Osteoblast (primary cell): ENCODE measurements at regions not wholly inside any gene's neighbourhood (a gene's known extent, or its start where the extent isn't known, plus 50 kb on each side); places are given as distances from the start of the nearest gene placed in this dataset.

ENCODE experiments used
- DNase-seq: peaks from one replicate; pipeline ENCODE4 v3.0.0; 2011; ENCODE audit warnings: low spot score, mixed read lengths; ENCODE audit not compliant: insufficient read length; ENCODE audit errors: missing footprints
- H2AFZ ChIP-seq: 2 replicates; pipeline ENCODE4 v1.6.0; 2011; ENCODE audit warnings: mild to moderate bottlenecking, low read length
- H3K27ac ChIP-seq: 2 replicates; pipeline ENCODE4 v1.5.1; 2011; ENCODE audit warnings: mild to moderate bottlenecking, low read depth, low read length, moderate library complexity
- H3K27me3 ChIP-seq: 2 replicates; pipeline ENCODE4 v1.6.0; 2012; ENCODE audit warnings: mild to moderate bottlenecking, control low read depth, inconsistent platforms, low read length, moderate library complexity; ENCODE audit not compliant: insufficient read depth
- H3K36me3 ChIP-seq: 2 replicates; pipeline ENCODE4 v1.5.1; 2011; ENCODE audit warnings: mild to moderate bottlenecking, low read length, control low read depth, moderate library complexity; ENCODE audit not compliant: insufficient read depth
- H3K4me1 ChIP-seq: 2 replicates; pipeline ENCODE4 v1.5.1; 2011; ENCODE audit warnings: mild to moderate bottlenecking, low read length, control low read depth, moderate library complexity; ENCODE audit not compliant: insufficient read depth
- H3K4me2 ChIP-seq: 2 replicates; pipeline ENCODE4 v1.6.0; 2011; ENCODE audit warnings: mild to moderate bottlenecking, low read length; ENCODE audit not compliant: insufficient read depth
- H3K4me3 ChIP-seq: fragments of 200-600 bp; sonication (generic); 3 replicates; pipeline ENCODE4 v1.5.1; 2012; ENCODE audit warnings: mild to moderate bottlenecking, low read length, inconsistent platforms; ENCODE audit not compliant: insufficient read depth
- H3K79me2 ChIP-seq: 2 replicates; pipeline ENCODE4 v1.6.0; 2012; ENCODE audit warnings: mild to moderate bottlenecking, low read length, control low read depth, inconsistent platforms; ENCODE audit not compliant: insufficient read depth
- H3K9me3 ChIP-seq: 2 replicates; pipeline ENCODE4 v1.5.1; 2011; ENCODE audit warnings: low read depth, low read length, control low read depth
- H4K20me1 ChIP-seq: 2 replicates; pipeline ENCODE4 v1.6.0; 2012; ENCODE audit warnings: mild to moderate bottlenecking, low read length, control low read depth; ENCODE audit not compliant: insufficient read depth
- TF ChIP-seq, protein P1 (sequence below): IDR thresholded peaks from 2 replicates; pipeline ENCODE4 v1.5.1; 2011; ENCODE audit warnings: mild to moderate bottlenecking, low read depth, low read length, moderate library complexity; ENCODE audit errors: extremely low read depth

GRCh38 chr3:146948186-146948585 lies 343.0 kb upstream of the PLSCR5 start:
- Histone ChIP-seq H3K4me2 (no peak overlapping the region), H3K27ac (no peak overlapping the region), H2AFZ (no peak overlapping the region), H3K9me3 (no peaks in the 10 kb centered on the region), H3K36me3 (no peaks in the 10 kb centered on the region), H3K79me2 (no peaks in the 10 kb centered on the region), H4K20me1 (no peaks in the 10 kb centered on the region), H3K27me3 (peaks cover 21% of the 10 kb centered on the region), H3K4me3 (no peak overlapping the region), H3K4me1 (peaks cover under 1% of the 10 kb centered on the region)
- TF ChIP-seq, protein P1, sequence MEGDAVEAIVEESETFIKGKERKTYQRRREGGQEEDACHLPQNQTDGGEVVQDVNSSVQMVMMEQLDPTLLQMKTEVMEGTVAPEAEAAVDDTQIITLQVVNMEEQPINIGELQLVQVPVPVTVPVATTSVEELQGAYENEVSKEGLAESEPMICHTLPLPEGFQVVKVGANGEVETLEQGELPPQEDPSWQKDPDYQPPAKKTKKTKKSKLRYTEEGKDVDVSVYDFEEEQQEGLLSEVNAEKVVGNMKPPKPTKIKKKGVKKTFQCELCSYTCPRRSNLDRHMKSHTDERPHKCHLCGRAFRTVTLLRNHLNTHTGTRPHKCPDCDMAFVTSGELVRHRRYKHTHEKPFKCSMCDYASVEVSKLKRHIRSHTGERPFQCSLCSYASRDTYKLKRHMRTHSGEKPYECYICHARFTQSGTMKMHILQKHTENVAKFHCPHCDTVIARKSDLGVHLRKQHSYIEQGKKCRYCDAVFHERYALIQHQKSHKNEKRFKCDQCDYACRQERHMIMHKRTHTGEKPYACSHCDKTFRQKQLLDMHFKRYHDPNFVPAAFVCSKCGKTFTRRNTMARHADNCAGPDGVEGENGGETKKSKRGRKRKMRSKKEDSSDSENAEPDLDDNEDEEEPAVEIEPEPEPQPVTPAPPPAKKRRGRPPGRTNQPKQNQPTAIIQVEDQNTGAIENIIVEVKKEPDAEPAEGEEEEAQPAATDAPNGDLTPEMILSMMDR = no peak
- DNase-seq = no peak

DNA sequence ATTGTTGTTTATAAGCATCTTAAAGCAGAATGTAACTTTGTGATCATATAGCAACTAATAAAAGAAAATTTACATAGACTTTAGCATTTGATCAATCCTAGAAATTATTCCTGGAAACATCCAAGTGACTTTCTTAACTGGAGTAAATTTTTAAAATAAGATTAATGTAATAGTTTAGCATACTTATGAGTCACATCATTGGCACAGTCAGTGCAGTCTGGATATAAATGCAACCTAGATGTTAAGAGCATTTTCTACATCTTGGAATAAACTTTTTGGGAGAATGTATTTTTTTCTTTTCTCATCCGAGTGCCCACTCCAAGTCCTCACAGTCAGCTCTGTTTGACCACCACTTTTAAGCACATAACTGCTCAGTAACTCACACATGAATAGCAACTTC lies 324.6 kb upstream of the PLSCR5 start:
- no peak overlapping the region for H3K4me3 ChIP-seq
- no peaks in the 10 kb centered on the region for H3K27me3 ChIP-seq
- TF ChIP-seq, protein P1 = no peak
- H2AFZ ChIP-seq = no peak overlapping the region
- H3K9me3 ChIP-seq = no peaks in the 10 kb centered on the region
- no peaks in the 10 kb centered on the region for H3K4me1 ChIP-seq
- no peak overlapping the region for H3K4me2 ChIP-seq
- H3K36me3 ChIP-seq = no peaks in the 10 kb centered on the region
- DNase-seq = no peak
- H3K27ac ChIP-seq = no peak overlapping the region
- no peaks in the 10 kb centered on the region for H4K20me1 ChIP-seq
- H3K79me2 ChIP-seq = no peaks in the 10 kb centered on the region

DNA sequence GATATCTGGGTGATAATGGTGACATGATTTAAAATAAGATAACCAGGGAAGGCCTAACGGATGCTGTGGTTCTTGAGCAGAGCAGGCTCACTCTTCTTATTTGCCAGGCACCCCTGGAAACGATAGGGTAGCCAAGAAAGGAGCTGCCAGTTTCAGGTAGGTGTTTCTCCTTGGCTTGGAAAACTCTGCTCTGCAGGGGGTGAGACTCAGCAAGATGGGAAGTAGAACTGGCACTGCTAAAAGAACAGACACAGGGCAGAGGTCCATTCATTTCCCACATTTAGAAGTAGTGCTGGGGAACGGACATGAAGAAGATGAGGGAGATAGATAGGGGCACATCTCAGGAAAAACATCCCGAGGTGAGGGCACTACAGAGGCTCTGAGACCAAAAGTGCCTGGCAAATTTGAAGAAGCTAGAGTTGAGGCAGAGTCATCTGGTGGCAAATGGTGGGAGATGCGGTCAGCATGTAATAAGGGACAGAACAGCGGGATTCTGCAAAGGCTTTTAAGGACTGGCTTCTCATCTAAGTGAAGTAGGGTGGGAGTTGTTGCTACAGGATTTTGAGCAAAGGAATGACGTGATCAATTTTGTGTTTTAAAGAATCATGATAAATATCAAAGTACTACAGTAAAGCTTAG lies 323.4 kb upstream of the PLSCR5 start:
- Histone ChIP-seq H3K4me2 (no peak overlapping the region), H3K4me3 (no peak overlapping the region), H3K36me3 (no peaks in the 10 kb centered on the region), H2AFZ (no peak overlapping the region), H3K79me2 (no peaks in the 10 kb centered on the region), H3K27ac (no peak overlapping the region), H4K20me1 (no peaks in the 10 kb centered on the region), H3K9me3 (no peaks in the 10 kb centered on the region), H3K27me3 (no peaks in the 10 kb centered on the region), H3K4me1 (no peaks in the 10 kb centered on the region)
- TF ChIP-seq, protein P1 = no peak
- peak; percentile 15 for DNase-seq

GRCh38 chr3:146921693-146922092 lies 316.5 kb upstream of the PLSCR5 start:
- Histone ChIP-seq H4K20me1 (no peaks in the 10 kb centered on the region), H3K36me3 (no peaks in the 10 kb centered on the region), H2AFZ (no peak overlapping the region), H3K9me3 (no peaks in the 10 kb centered on the region), H3K79me2 (no peaks in the 10 kb centered on the region), H3K4me1 (no peaks in the 10 kb centered on the region), H3K27me3 (no peaks in the 10 kb centered on the region), H3K4me3 (no peak overlapping the region), H3K4me2 (no peak overlapping the region), H3K27ac (no peak overlapping the region)
- TF ChIP-seq, protein P1 = no peak
- no peak for DNase-seq
